ENCODE measurements at regions not wholly inside any gene's neighbourhood (a gene's known extent, or its start where the extent isn't known, plus 50 kb on each side); places are given as distances from the start of the nearest gene placed in this dataset.

- intact Hi-C loops (cut with DNase I), result no loop called here
- TF ChIP-seq CTCF (IDR thresholded peaks at IDR 0.05), result no peak
- Histone ChIP-seq H3K9me3 (no peaks in the 10 kb centered on the region), H3K27me3 (no peaks in the 10 kb centered on the region), H3K4me3 (no peak overlapping the region), H3K9ac (ENCODE audit: low read depth in 2 of 2, low read length in 2 of 2) (no peak overlapping the region), H3K27ac (no peak overlapping the region), H3K4me1 (no peaks in the 10 kb centered on the region), H3K36me3 (no peaks in the 10 kb centered on the region)
- DNase-seq, result no peak
Observed at GRCh38 chr3:95775486-95776094, 1038.8 kb upstream of the EPHA6 start.

GRCh38 chr3:95781598-95781997 is 1032.8 kb upstream of the EPHA6 start:
- H3K9me3 ChIP-seq, result no peaks in the 10 kb centered on the region
- H3K27me3 ChIP-seq, result no peaks in the 10 kb centered on the region
- no peak overlapping the region for H3K9ac ChIP-seq (ENCODE audit: low read depth in 2 of 2, low read length in 2 of 2)
- no peak overlapping the region for H3K27ac ChIP-seq
- intact Hi-C loops (cut with DNase I), result no loop called here
- H3K4me3 ChIP-seq, result no peak overlapping the region
- H3K36me3 ChIP-seq, result no peaks in the 10 kb centered on the region
- TF ChIP-seq CTCF (IDR thresholded peaks at IDR 0.05), result no peak
- H3K4me1 ChIP-seq, result no peaks in the 10 kb centered on the region
- DNase-seq, result no peak

- H3K36me3 ChIP-seq, result no peaks in the 10 kb centered on the region
- H3K9ac ChIP-seq (ENCODE audit: low read depth in 2 of 2, low read length in 2 of 2), result no peak overlapping the region
- no peaks in the 10 kb centered on the region for H3K4me1 ChIP-seq
- no peaks in the 10 kb centered on the region for H3K9me3 ChIP-seq
- no peak for DNase-seq
- intact Hi-C loops (cut with DNase I), result no loop called here
- H3K4me3 ChIP-seq, result no peak overlapping the region
- H3K27me3 ChIP-seq, result no peaks in the 10 kb centered on the region
- TF ChIP-seq CTCF (IDR thresholded peaks at IDR 0.05), result no peak
- no peak overlapping the region for H3K27ac ChIP-seq
Observed at GRCh38 chr3:95789111-95789510, 1025.3 kb upstream of the EPHA6 start.

GRCh38 chr3:95797081-95797480 is 1017.3 kb upstream of the EPHA6 start:
- TF ChIP-seq CTCF (IDR thresholded peaks at IDR 0.05), result no peak
- H3K27me3 ChIP-seq, result no peaks in the 10 kb centered on the region
- H3K9ac ChIP-seq (ENCODE audit: low read depth in 2 of 2, low read length in 2 of 2), result no peak overlapping the region
- H3K36me3 ChIP-seq, result no peaks in the 10 kb centered on the region
- DNase-seq, result no peak
- H3K4me1 ChIP-seq, result no peaks in the 10 kb centered on the region
- no peak overlapping the region for H3K27ac ChIP-seq
- H3K9me3 ChIP-seq, result no peaks in the 10 kb centered on the region
- intact Hi-C loops (cut with DNase I), result no loop called here
- no peak overlapping the region for H3K4me3 ChIP-seq

GRCh38 chr3:95798628-95799027 is 1015.8 kb upstream of the EPHA6 start:
- no peaks in the 10 kb centered on the region for H3K27me3 ChIP-seq
- no peak for DNase-seq
- H3K9ac ChIP-seq (ENCODE audit: low read depth in 2 of 2, low read length in 2 of 2), result no peak overlapping the region
- H3K4me1 ChIP-seq, result no peaks in the 10 kb centered on the region
- intact Hi-C loops (cut with DNase I), result no loop called here
- no peak for TF ChIP-seq CTCF (IDR thresholded peaks at IDR 0.05)
- H3K36me3 ChIP-seq, result no peaks in the 10 kb centered on the region
- H3K9me3 ChIP-seq, result no peaks in the 10 kb centered on the region
- no peak overlapping the region for H3K4me3 ChIP-seq
- no peak overlapping the region for H3K27ac ChIP-seq
